GM18909 (cell line): ENCODE measurements at regions not wholly inside any gene's neighbourhood (a gene's known extent, or its start where the extent isn't known, plus 50 kb on each side); places are given as distances from the start of the nearest gene placed in this dataset.
"Not testable (repeated sequence)": the region's sequence is repeated elsewhere in the genome, so short reads cannot be mapped to it uniquely, and the experiment has no call there.

ENCODE experiments used
- ATAC-seq: cut with Tn5 transposase; IDR thresholded peaks from one replicate; pipeline ENCODE4 v1.9.1; 2021; ENCODE audit warnings: mild to moderate bottlenecking; ENCODE audit not compliant: unreplicated experiment, poor library complexity

GRCh38 chr10:85408388-85408787, 958.2 kb downstream of the GRID1 start:
- ATAC-seq: no peak

- not testable (repeated sequence) for ATAC-seq
Observed at GRCh38 chr10:85410586-85410985, 956.0 kb downstream of the GRID1 start.

- no peak for ATAC-seq
Observed at GRCh38 chr10:85413570-85413969, 953.0 kb downstream of the GRID1 start.

GRCh38 chr10:85420501-85421191, 945.9 kb downstream of the GRID1 start:
- ATAC-seq: no peak

- no peak for ATAC-seq
Observed at GRCh38 chr10:85421421-85421820, 945.2 kb downstream of the GRID1 start.

- ATAC-seq: no peak
Observed at GRCh38 chr10:85429126-85429525, 937.5 kb downstream of the GRID1 start.

GRCh38 chr10:85430991-85431390, 935.6 kb downstream of the GRID1 start:
- ATAC-seq: no peak

GRCh38 chr10:85433248-85433647, 933.3 kb downstream of the GRID1 start:
- no peak for ATAC-seq

- ATAC-seq: no peak
Observed at GRCh38 chr10:85444868-85445267, 921.7 kb downstream of the GRID1 start.

- ATAC-seq: no peak
Observed at GRCh38 chr10:85445702-85446101, 920.9 kb downstream of the GRID1 start.

GRCh38 chr10:85446827-85447226, 919.8 kb downstream of the GRID1 start:
- ATAC-seq: no peak

- ATAC-seq: no peak
Observed at GRCh38 chr10:85447690-85448089, 918.9 kb downstream of the GRID1 start.

GRCh38 chr10:85448716-85449115, 917.9 kb downstream of the GRID1 start:
- no peak for ATAC-seq

- ATAC-seq: no peak
Observed at GRCh38 chr10:85454386-85454785, 912.2 kb downstream of the GRID1 start.

- no peak for ATAC-seq
Observed at GRCh38 chr10:85457191-85457590, 909.4 kb downstream of the GRID1 start.

GRCh38 chr10:85458324-85458723, 908.3 kb downstream of the GRID1 start:
- ATAC-seq: no peak

- ATAC-seq: no peak
Observed at GRCh38 chr10:85459906-85460305, 906.7 kb downstream of the GRID1 start.

GRCh38 chr10:85464336-85464735, 902.3 kb downstream of the GRID1 start:
- ATAC-seq: no peak

GRCh38 chr10:85477979-85478378, 888.6 kb downstream of the GRID1 start:
- ATAC-seq: no peak

GRCh38 chr10:85490431-85490830, 876.2 kb downstream of the GRID1 start:
- ATAC-seq: no peak

GRCh38 chr10:85491652-85492051, 874.9 kb downstream of the GRID1 start:
- ATAC-seq: no peak

- no peak for ATAC-seq
Observed at GRCh38 chr10:85492684-85493083, 873.9 kb downstream of the GRID1 start.

- ATAC-seq: no peak
Observed at GRCh38 chr10:85493703-85494102, 872.9 kb downstream of the GRID1 start.
